HG03469 (cell line): ENCODE measurements at regions not wholly inside any gene's neighbourhood (a gene's known extent, or its start where the extent isn't known, plus 50 kb on each side); places are given as distances from the start of the nearest gene placed in this dataset.
"Not testable (repeated sequence)": the region's sequence is repeated elsewhere in the genome, so short reads cannot be mapped to it uniquely, and the experiment has no call there.

ENCODE experiments used
- ATAC-seq: cut with Tn5 transposase; IDR thresholded peaks from one replicate; pipeline ENCODE4 v1.9.1; 2021; ENCODE audit warnings: mild to moderate bottlenecking, moderate library complexity, moderate number of reproducible peaks; ENCODE audit not compliant: unreplicated experiment

- ATAC-seq = no peak
Observed at GRCh38 chr2:139454251-139454650, 674.1 kb upstream of the NXPH2 start.

GRCh38 chr2:139439100-139439499, 658.9 kb upstream of the NXPH2 start:
- no peak for ATAC-seq

GRCh38 chr2:139438478-139438877, 658.3 kb upstream of the NXPH2 start:
- ATAC-seq = no peak

- no peak for ATAC-seq
Observed at GRCh38 chr2:139427164-139427563, 647.0 kb upstream of the NXPH2 start.

- ATAC-seq = no peak
Observed at GRCh38 chr2:139424101-139424500, 643.9 kb upstream of the NXPH2 start.

GRCh38 chr2:139411236-139411635, 631.0 kb upstream of the NXPH2 start:
- ATAC-seq = no peak

GRCh38 chr2:139410833-139411174, 630.6 kb upstream of the NXPH2 start:
- not testable (repeated sequence) for ATAC-seq

- not testable (repeated sequence) for ATAC-seq
Observed at GRCh38 chr2:139410147-139410832, 630.1 kb upstream of the NXPH2 start.

GRCh38 chr2:139409212-139409611, 629.0 kb upstream of the NXPH2 start:
- no peak for ATAC-seq

GRCh38 chr2:139403948-139404347, 623.8 kb upstream of the NXPH2 start:
- no peak for ATAC-seq

GRCh38 chr2:139394801-139395200, 614.6 kb upstream of the NXPH2 start:
- no peak for ATAC-seq

GRCh38 chr2:139389391-139389790, 609.2 kb upstream of the NXPH2 start:
- ATAC-seq = no peak

GRCh38 chr2:139386401-139386800, 606.2 kb upstream of the NXPH2 start:
- no peak for ATAC-seq

- no peak for ATAC-seq
Observed at GRCh38 chr2:139383532-139383931, 603.3 kb upstream of the NXPH2 start.

- ATAC-seq = no peak
Observed at GRCh38 chr2:139380051-139380450, 599.9 kb upstream of the NXPH2 start.

GRCh38 chr2:139378373-139378772, 598.2 kb upstream of the NXPH2 start:
- no peak for ATAC-seq

GRCh38 chr2:139374296-139374850, 594.2 kb upstream of the NXPH2 start:
- no peak for ATAC-seq

GRCh38 chr2:139369423-139370409, 589.5 kb upstream of the NXPH2 start:
- no peak for ATAC-seq

- ATAC-seq = no peak
Observed at GRCh38 chr2:139367416-139367815, 587.2 kb upstream of the NXPH2 start.

GRCh38 chr2:139366681-139367080, 586.5 kb upstream of the NXPH2 start:
- no peak for ATAC-seq

- ATAC-seq = no peak
Observed at GRCh38 chr2:139365189-139365588, 585.0 kb upstream of the NXPH2 start.

- ATAC-seq = no peak
Observed at GRCh38 chr2:139360654-139361053, 580.5 kb upstream of the NXPH2 start.
